GM18511 (cell line): ENCODE measurements at regions not wholly inside any gene's neighbourhood (a gene's known extent, or its start where the extent isn't known, plus 50 kb on each side); places are given as distances from the start of the nearest gene placed in this dataset.

Experiments
- ATAC-seq: cut with Tn5 transposase; IDR thresholded peaks from one replicate; pipeline ENCODE4 v1.9.1; 2021; ENCODE audit warnings: mild to moderate bottlenecking, moderate library complexity; ENCODE audit not compliant: unreplicated experiment

- no peak for ATAC-seq
Observed at GRCh38 chr15:58294681-58295254, 137.0 kb upstream of the LIPC start.

- no peak for ATAC-seq
Observed at GRCh38 chr15:58295637-58296215, 136.1 kb upstream of the LIPC start.

- ATAC-seq = no peak
Observed at GRCh38 chr15:58296276-58296675, 135.5 kb upstream of the LIPC start.

- no peak for ATAC-seq
Observed at GRCh38 chr15:58297639-58298038, 134.2 kb upstream of the LIPC start.

GRCh38 chr15:58298879-58299850 is 132.6 kb upstream of the LIPC start:
- no peak for ATAC-seq

GRCh38 chr15:58302832-58303231 is 129.0 kb upstream of the LIPC start:
- ATAC-seq = no peak

GRCh38 chr15:58303236-58303635 is 128.6 kb upstream of the LIPC start:
- no peak for ATAC-seq

GRCh38 chr15:58306591-58307312 is 125.0 kb upstream of the LIPC start:
- no peak for ATAC-seq

- no peak for ATAC-seq
Observed at GRCh38 chr15:58307313-58307961, 124.4 kb upstream of the LIPC start.

- ATAC-seq = no peak
Observed at GRCh38 chr15:58308742-58309355, 122.9 kb upstream of the LIPC start.

- ATAC-seq = no peak
Observed at GRCh38 chr15:58309963-58310928, 121.5 kb upstream of the LIPC start.

GRCh38 chr15:58311556-58311955 is 120.2 kb upstream of the LIPC start:
- ATAC-seq = no peak

- ATAC-seq = no peak
Observed at GRCh38 chr15:58312031-58312430, 119.8 kb upstream of the LIPC start.

GRCh38 chr15:58313304-58313703 is 118.5 kb upstream of the LIPC start:
- no peak for ATAC-seq

GRCh38 chr15:58313810-58314592 is 117.8 kb upstream of the LIPC start:
- ATAC-seq = no peak

GRCh38 chr15:58314593-58315216 is 117.1 kb upstream of the LIPC start:
- no peak for ATAC-seq

GRCh38 chr15:58318517-58318916 is 113.3 kb upstream of the LIPC start:
- no peak for ATAC-seq

GRCh38 chr15:58321034-58321433 is 110.8 kb upstream of the LIPC start:
- no peak for ATAC-seq
